Stomach (tissue), 8 donors: ENCODE measurements at regions not wholly inside any gene's neighbourhood (a gene's known extent, or its start where the extent isn't known, plus 50 kb on each side); places are given as distances from the start of the nearest gene placed in this dataset.

Experiments
- DNase-seq, 2 donors: peaks; one replicate each; pipeline versions ENCODE4 v3.0.0 to v3.0.0-alpha.2; 2013 to 2019
- H3K27ac ChIP-seq, 5 donors: fragments of 200-600 bp in 4 of 5; sonication (generic) in 4 of 5; one replicate each; pipeline ENCODE4 v1.5.1; 2013 to 2019; ENCODE audit warnings: mild to moderate bottlenecking in 1 of 5, moderate library complexity in 1 of 5
- H3K27me3 ChIP-seq, 3 donors: fragments of 200-600 bp; sonication (generic); one replicate each; pipeline ENCODE4 v1.5.1; 2017 to 2019; ENCODE audit warnings: mixed run types in 1 of 3
- H3K36me3 ChIP-seq, 4 donors: fragments of 200-600 bp; sonication (generic); 1 replicate in 3 of 4; 2 replicates in 1 of 4; pipeline ENCODE4 v1.5.1; 2016 to 2019
- H3K4me1 ChIP-seq, 4 donors: fragments of 200-600 bp; sonication (generic); one replicate each; pipeline ENCODE4 v1.5.1; 2016 to 2019
- H3K4me3 ChIP-seq, 4 donors: fragments of 200-600 bp; sonication (generic) in 3 of 4; one replicate each; pipeline ENCODE4 v1.5.1; 2016 to 2019; ENCODE audit warnings: mild to moderate bottlenecking in 1 of 4
- H3K9me3 ChIP-seq, 4 donors: fragments of 200-600 bp; sonication (generic); one replicate each; pipeline ENCODE4 v1.5.1; 2016 to 2019
- EP300 ChIP-seq: sonication (generic); formaldehyde crosslinking; IDR thresholded peaks from one replicate; pipeline ENCODE4 v1.6.1; 2017; ENCODE audit warnings: antibody characterized with exemption
- POLR2A ChIP-seq, 4 donors: fragments of 450-650 bp; IDR thresholded peaks; one replicate each; pipeline ENCODE4 v1.6.1; 2016; ENCODE audit warnings: antibody characterized with exemption in 4 of 4, control low read depth in 2 of 4, mild to moderate bottlenecking in 1 of 4, moderate library complexity in 1 of 4
- POLR2AphosphoS5 ChIP-seq, 3 donors: sonication (generic); formaldehyde crosslinking; IDR thresholded peaks; one replicate each; pipeline ENCODE4 v1.6.1; 2016; ENCODE audit warnings: antibody characterized with exemption in 3 of 3
- WGBS, 5 donors: extraction: QIAGEN DNeasy Blood & Tissue Kit in 3 of 5; methylation state at CpG; one replicate each; pipeline versions ENCODE4 v1.1.5 to v1.1.7; 2013 to 2018; 5-methylcytosine and 5-hydroxymethylcytosine counted together
- intact Hi-C: fragments of 100-400 bp; cut with DNase I; formaldehyde crosslinking; loops from one replicate; pipeline ENCODE4 v1.15.1; 2023; ENCODE audit warnings: low total_unique reads
- TF ChIP-seq, protein P1 (sequence below), 7 experiments: fragments of 450-650 bp in 4 of 7; fragments of 200-600 bp in 3 of 7; sonication (generic) in 3 of 7; IDR thresholded peaks; one replicate each; pipeline ENCODE4 v1.5.1; 2016 to 2019; ENCODE audit warnings: antibody characterized with exemption in 7 of 7, control low read depth in 2 of 7, mild to moderate bottlenecking in 1 of 7
- donor health status: healthy with polysubstance abuse.
- donor health status: Bipolar disorder and iron deficiency.
- donor health status: healthy.

GRCh38 chr9:7481570-7481969 lies 318.0 kb downstream of the DMAC1 start:
- H3K9me3 ChIP-seq, result no peaks in the 10 kb centered on the region
- no peak overlapping the region for H3K27ac ChIP-seq
- H3K4me1 ChIP-seq, result no peaks in the 10 kb centered on the region
- TF ChIP-seq, protein P1, sequence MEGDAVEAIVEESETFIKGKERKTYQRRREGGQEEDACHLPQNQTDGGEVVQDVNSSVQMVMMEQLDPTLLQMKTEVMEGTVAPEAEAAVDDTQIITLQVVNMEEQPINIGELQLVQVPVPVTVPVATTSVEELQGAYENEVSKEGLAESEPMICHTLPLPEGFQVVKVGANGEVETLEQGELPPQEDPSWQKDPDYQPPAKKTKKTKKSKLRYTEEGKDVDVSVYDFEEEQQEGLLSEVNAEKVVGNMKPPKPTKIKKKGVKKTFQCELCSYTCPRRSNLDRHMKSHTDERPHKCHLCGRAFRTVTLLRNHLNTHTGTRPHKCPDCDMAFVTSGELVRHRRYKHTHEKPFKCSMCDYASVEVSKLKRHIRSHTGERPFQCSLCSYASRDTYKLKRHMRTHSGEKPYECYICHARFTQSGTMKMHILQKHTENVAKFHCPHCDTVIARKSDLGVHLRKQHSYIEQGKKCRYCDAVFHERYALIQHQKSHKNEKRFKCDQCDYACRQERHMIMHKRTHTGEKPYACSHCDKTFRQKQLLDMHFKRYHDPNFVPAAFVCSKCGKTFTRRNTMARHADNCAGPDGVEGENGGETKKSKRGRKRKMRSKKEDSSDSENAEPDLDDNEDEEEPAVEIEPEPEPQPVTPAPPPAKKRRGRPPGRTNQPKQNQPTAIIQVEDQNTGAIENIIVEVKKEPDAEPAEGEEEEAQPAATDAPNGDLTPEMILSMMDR (IDR thresholded peaks at IDR 0.05), result no peak
- intact Hi-C loops, result no loop called here
- no peak overlapping the region for H3K4me3 ChIP-seq
- no peaks in the 10 kb centered on the region for H3K27me3 ChIP-seq
- H3K36me3 ChIP-seq, result no peaks in the 10 kb centered on the region
- DNase-seq, result no peak

GRCh38 chr9:7479300-7479699 lies 320.3 kb downstream of the DMAC1 start:
- Histone ChIP-seq H3K9me3 (no peaks in the 10 kb centered on the region), H3K4me1 (no peaks in the 10 kb centered on the region), H3K36me3 (no peaks in the 10 kb centered on the region), H3K27ac (no peak overlapping the region), H3K27me3 (no peaks in the 10 kb centered on the region), H3K4me3 (no peak overlapping the region)
- intact Hi-C loops, result no loop called here
- TF ChIP-seq EP300 (no peak), POLR2A (IDR thresholded peaks at IDR 0.05) (no peak), POLR2AphosphoS5 (IDR thresholded peaks at IDR 0.05) (no peak)
- TF ChIP-seq, protein P1 (IDR thresholded peaks at IDR 0.05), result no peak
- WGBS, 5 donors, result 66 to 85% (median 79%) methylated on average over 4 of the region's 4 CpGs
- DNase-seq, result no peak

GRCh38 chr9:7478646-7479045 lies 320.9 kb downstream of the DMAC1 start:
- Histone ChIP-seq H3K27me3 (no peaks in the 10 kb centered on the region), H3K4me3 (no peak overlapping the region), H3K36me3 (no peaks in the 10 kb centered on the region), H3K9me3 (no peaks in the 10 kb centered on the region), H3K27ac (no peak overlapping the region), H3K4me1 (no peaks in the 10 kb centered on the region)
- TF ChIP-seq, protein P1 (IDR thresholded peaks at IDR 0.05), result no peak
- no peak for TF ChIP-seq EP300
- no peak for TF ChIP-seq POLR2AphosphoS5 (IDR thresholded peaks at IDR 0.05)
- no peak for TF ChIP-seq POLR2A (IDR thresholded peaks at IDR 0.05)
- intact Hi-C loops, result no loop called here
- DNase-seq, result no peak
- WGBS, 5 donors, result 67 to 82% (median 79%) methylated on average over 2 of the region's 2 CpGs

- Histone ChIP-seq H3K27me3 (no peaks in the 10 kb centered on the region), H3K9me3 (no peaks in the 10 kb centered on the region), H3K36me3 (no peaks in the 10 kb centered on the region), H3K27ac (no peak overlapping the region), H3K4me1 (no peaks in the 10 kb centered on the region), H3K4me3 (no peak overlapping the region)
- DNase-seq, result no peak
- TF ChIP-seq POLR2AphosphoS5 (IDR thresholded peaks at IDR 0.05), result no peak
- no peak for TF ChIP-seq EP300
- intact Hi-C loops, result no loop called here
- 69 to 84% (median 76%) methylated on average over 2 of the region's 2 CpGs for WGBS, 5 donors
These were observed 332.4 kb downstream of the DMAC1 start for GRCh38 chr9:7467186-7467585.

DNA sequence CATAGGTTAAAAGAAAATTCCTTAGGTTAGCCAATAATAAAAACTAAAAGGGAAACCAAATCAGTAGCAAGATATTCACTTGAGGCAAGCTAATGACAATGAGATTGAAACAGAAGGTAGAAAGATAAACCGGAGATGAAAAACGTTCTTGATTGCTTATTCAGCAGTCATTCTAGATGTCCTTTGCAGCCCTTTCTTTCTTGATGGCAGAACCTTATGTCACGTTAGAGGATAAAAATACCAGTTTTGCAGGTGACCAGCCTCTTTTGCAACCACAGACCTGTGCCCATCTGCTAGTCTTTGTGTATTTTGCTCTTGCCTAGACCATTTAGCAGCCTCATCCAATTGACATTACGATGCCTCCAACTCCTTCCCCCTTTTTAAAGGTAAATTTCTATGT lies 337.8 kb downstream of the DMAC1 start:
- no peaks in the 10 kb centered on the region for H3K9me3 ChIP-seq
- H3K36me3 ChIP-seq, result no peaks in the 10 kb centered on the region
- no peaks in the 10 kb centered on the region for H3K4me1 ChIP-seq
- DNase-seq, result no peak
- H3K4me3 ChIP-seq, result no peak overlapping the region
- no peak overlapping the region for H3K27ac ChIP-seq
- no peaks in the 10 kb centered on the region for H3K27me3 ChIP-seq
- WGBS, 5 donors, result 72 to 84% (median 74%) methylated on average over 4 of the region's 4 CpGs
- intact Hi-C loops, result no loop called here
- TF ChIP-seq, protein P1 (IDR thresholded peaks at IDR 0.05), result no peak
- TF ChIP-seq POLR2AphosphoS5 (IDR thresholded peaks at IDR 0.05) (no peak), EP300 (no peak), POLR2A (IDR thresholded peaks at IDR 0.05) (no peak)
